Mammary epithelial cell (primary cell): ENCODE measurements at regions not wholly inside any gene's neighbourhood (a gene's known extent, or its start where the extent isn't known, plus 50 kb on each side); places are given as distances from the start of the nearest gene placed in this dataset.
"Not testable (repeated sequence)": the region's sequence is repeated elsewhere in the genome, so short reads cannot be mapped to it uniquely, and the experiment has no call there.

Experiments used
- CTCF ChIP-seq, 2 donors: IDR thresholded peaks in 1 of 2; conservative IDR thresholded peaks in 1 of 2; 2 replicates each; pipeline ENCODE4 v1.5.1; 2011 to 2012; ENCODE audit warnings: inconsistent platforms in 2 of 2, low read length in 2 of 2, mild to moderate bottlenecking in 2 of 2, control low read depth in 1 of 2, low read depth in 1 of 2; ENCODE audit not compliant: insufficient read depth in 1 of 2; ENCODE audit errors: extremely low read depth in 1 of 2
- EZH2 ChIP-seq: IDR thresholded peaks from 2 replicates; pipeline ENCODE4 v1.6.1; 2012; ENCODE audit warnings: low read length, inconsistent platforms, borderline replicate concordance

- not testable (repeated sequence) for TF ChIP-seq EZH2; CTCF (conservative IDR thresholded peaks at IDR 0.05 in 1 of 2, IDR thresholded peaks at IDR 0.05 in 1 of 2; ENCODE audit: extremely low read depth in 1 of 2, insufficient read depth in 1 of 2, low read depth in 1 of 2, low read length in 2 of 2)
These were observed 257.7 kb upstream of the MEIS1 start for GRCh38 chr2:66177128-66177796.
